Uterus (tissue), 3 donors: ENCODE measurements at regions not wholly inside any gene's neighbourhood (a gene's known extent, or its start where the extent isn't known, plus 50 kb on each side); places are given as distances from the start of the nearest gene placed in this dataset.

Experiments used
- DNase-seq, 2 donors: peaks; one replicate each; pipeline ENCODE4 v3.0.0-alpha.2; 2019 to 2020
- H3K27ac ChIP-seq, 2 donors: fragments of 200-600 bp; sonication (generic); 1 replicate in 1 of 2; 2 replicates in 1 of 2; pipeline ENCODE4 v1.5.1; 2016 to 2018
- H3K27me3 ChIP-seq, 2 donors: fragments of 200-600 bp; sonication (generic); one replicate each; pipeline ENCODE4 v1.5.1; 2018 to 2019; ENCODE audit warnings: control low read depth in 1 of 2
- H3K36me3 ChIP-seq, 2 donors: fragments of 200-600 bp; sonication (generic); one replicate each; pipeline ENCODE4 v1.5.1; 2019; ENCODE audit warnings: control low read depth in 1 of 2
- H3K4me1 ChIP-seq, 2 donors: fragments of 200-600 bp; sonication (generic); one replicate each; pipeline ENCODE4 v1.5.1; 2018 to 2019; ENCODE audit warnings: control low read depth in 1 of 2
- H3K4me3 ChIP-seq, 2 donors: fragments of 200-600 bp; sonication (generic); 1 replicate in 1 of 2; 2 replicates in 1 of 2; pipeline ENCODE4 v1.5.1; 2018 to 2019; ENCODE audit warnings: mild to moderate bottlenecking in 1 of 2
- H3K9me3 ChIP-seq, 2 donors: fragments of 200-600 bp; sonication (generic); one replicate each; pipeline ENCODE4 v1.5.1; 2019; ENCODE audit warnings: control low read depth in 1 of 2
- CTCF ChIP-seq, 4 experiments: fragments of 200-600 bp in 2 of 4; fragments of 450-650 bp in 2 of 4; sonication (generic) in 2 of 4; IDR thresholded peaks; one replicate each; pipeline ENCODE4 v1.5.1; 2016 to 2019; ENCODE audit warnings: antibody characterized with exemption in 4 of 4, mild to moderate bottlenecking in 2 of 4, moderate library complexity in 1 of 4
- POLR2A ChIP-seq, 2 donors: fragments of 450-650 bp; IDR thresholded peaks; one replicate each; pipeline ENCODE4 v1.6.1; 2016; ENCODE audit warnings: antibody characterized with exemption in 2 of 2, mild to moderate bottlenecking in 1 of 2, moderate library complexity in 1 of 2
- intact Hi-C: fragments of 100-400 bp; cut with DNase I; formaldehyde crosslinking; loops from one replicate; pipeline ENCODE4 v1.15.1; 2023; ENCODE audit warnings: low total_unique reads
- donor health status: DM: yes; HTN: yes; CAD: no.

- Histone ChIP-seq H3K36me3 (no peaks in the 10 kb centered on the region), H3K4me1 (no peaks in the 10 kb centered on the region), H3K27ac (no peak overlapping the region), H3K4me3 (no peak overlapping the region), H3K27me3 (no peaks in the 10 kb centered on the region), H3K9me3 (no peaks in the 10 kb centered on the region)
- no peak for DNase-seq
- TF ChIP-seq CTCF (IDR thresholded peaks at IDR 0.05), result no peak
- TF ChIP-seq POLR2A (IDR thresholded peaks at IDR 0.05), result no peak
- intact Hi-C loops, result no loop called here
Measured at GRCh38 chr4:18444206-18444605, 422.7 kb upstream of the LCORL start.

GRCh38 chr4:18442957-18443356, 421.4 kb upstream of the LCORL start:
- no peak for DNase-seq
- Histone ChIP-seq H3K4me3 (no peak overlapping the region), H3K27me3 (no peaks in the 10 kb centered on the region), H3K4me1 (no peaks in the 10 kb centered on the region), H3K36me3 (no peaks in the 10 kb centered on the region), H3K27ac (no peak overlapping the region), H3K9me3 (no peaks in the 10 kb centered on the region)
- TF ChIP-seq CTCF (IDR thresholded peaks at IDR 0.05), result no peak
- no peak for TF ChIP-seq POLR2A (IDR thresholded peaks at IDR 0.05)
- intact Hi-C loops, result no loop called here

- TF ChIP-seq CTCF (IDR thresholded peaks at IDR 0.05) (no peak), POLR2A (IDR thresholded peaks at IDR 0.05) (no peak)
- intact Hi-C loops, result no loop called here
Measured at GRCh38 chr4:18441676-18442075, 420.1 kb upstream of the LCORL start.

GRCh38 chr4:18441203-18441590, 419.6 kb upstream of the LCORL start:
- Histone ChIP-seq H3K4me1 (no peaks in the 10 kb centered on the region), H3K9me3 (no peaks in the 10 kb centered on the region), H3K27ac (no peak overlapping the region), H3K36me3 (no peaks in the 10 kb centered on the region), H3K27me3 (no peaks in the 10 kb centered on the region), H3K4me3 (no peak overlapping the region)
- intact Hi-C loops, result no loop called here
- no peak for TF ChIP-seq CTCF (IDR thresholded peaks at IDR 0.05)
- no peak for TF ChIP-seq POLR2A (IDR thresholded peaks at IDR 0.05)
- no peak for DNase-seq

More at GRCh38 chr4:18441676-18442075, 420.1 kb upstream of the LCORL start:
- Histone ChIP-seq H3K27me3 (no peaks in the 10 kb centered on the region), H3K9me3 (no peaks in the 10 kb centered on the region), H3K4me3 (no peak overlapping the region), H3K27ac (no peak overlapping the region), H3K4me1 (no peaks in the 10 kb centered on the region), H3K36me3 (no peaks in the 10 kb centered on the region)
- DNase-seq, result no peak

- Histone ChIP-seq H3K4me3 (no peak overlapping the region), H3K36me3 (no peaks in the 10 kb centered on the region), H3K9me3 (no peaks in the 10 kb centered on the region), H3K27ac (no peak overlapping the region), H3K27me3 (no peaks in the 10 kb centered on the region), H3K4me1 (no peaks in the 10 kb centered on the region)
- intact Hi-C loops, result no loop called here
- no peak for DNase-seq
- no peak for TF ChIP-seq CTCF (IDR thresholded peaks at IDR 0.05)
Measured at GRCh38 chr4:18440527-18441202, 419.1 kb upstream of the LCORL start.
